Activated CD8-positive, alpha-beta memory T cell treated with anti-CD3 and anti-CD28 coated beads, Interleukin-2, amount 50 U/mL, for 24 hours (primary cell): ENCODE measurements at regions not wholly inside any gene's neighbourhood (a gene's known extent, or its start where the extent isn't known, plus 50 kb on each side); places are given as distances from the start of the nearest gene placed in this dataset.
A peak's percentile ranks its signal among the peaks of the same experiment; 100 is the strongest.
"Not testable (repeated sequence)": the region's sequence is repeated elsewhere in the genome, so short reads cannot be mapped to it uniquely, and the experiment has no call there.

Experiments used
- DNase-seq: peaks from one replicate; pipeline ENCODE4 v3.0.0-alpha.2; 2020; ENCODE audit errors: extremely low read depth

DNA sequence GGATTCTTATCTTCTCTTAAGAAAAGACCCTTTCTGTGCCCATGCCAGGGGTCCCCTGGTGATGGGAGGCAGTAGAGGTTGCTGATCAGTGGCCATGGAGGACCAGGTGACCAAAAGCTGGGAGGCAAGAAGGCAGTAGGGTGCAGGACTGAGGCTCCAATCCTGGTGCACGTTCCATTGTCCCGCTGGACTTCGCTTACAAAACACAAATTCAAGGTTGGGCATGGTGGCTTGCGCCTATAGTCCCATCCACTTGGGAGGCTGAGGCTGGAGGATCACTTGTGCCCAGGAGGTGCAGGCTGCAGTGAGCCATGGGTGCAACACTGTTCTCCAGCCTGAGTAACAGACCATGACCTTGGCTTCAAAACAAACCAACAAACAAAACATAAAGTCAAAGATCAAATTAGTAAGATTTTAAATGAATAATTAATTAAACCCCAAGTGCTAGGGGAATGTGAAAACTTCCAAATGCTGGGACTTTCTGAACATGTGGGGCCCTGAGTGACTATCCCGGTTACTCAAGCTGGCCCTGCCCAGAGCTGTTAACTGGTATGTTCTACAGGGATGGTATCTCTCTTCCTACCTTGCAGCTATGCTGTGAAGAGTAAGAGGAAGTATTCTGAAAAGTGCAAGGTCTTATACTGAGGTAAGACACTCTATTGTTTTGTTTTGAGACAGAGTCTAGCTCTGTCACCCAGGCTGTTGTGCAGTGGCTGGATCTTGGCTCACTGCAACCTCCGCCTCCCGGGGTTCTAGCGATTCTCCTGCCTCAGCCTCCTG lies 97.6 kb downstream of the LYZL2 start:
- no peak for DNase-seq

DNA sequence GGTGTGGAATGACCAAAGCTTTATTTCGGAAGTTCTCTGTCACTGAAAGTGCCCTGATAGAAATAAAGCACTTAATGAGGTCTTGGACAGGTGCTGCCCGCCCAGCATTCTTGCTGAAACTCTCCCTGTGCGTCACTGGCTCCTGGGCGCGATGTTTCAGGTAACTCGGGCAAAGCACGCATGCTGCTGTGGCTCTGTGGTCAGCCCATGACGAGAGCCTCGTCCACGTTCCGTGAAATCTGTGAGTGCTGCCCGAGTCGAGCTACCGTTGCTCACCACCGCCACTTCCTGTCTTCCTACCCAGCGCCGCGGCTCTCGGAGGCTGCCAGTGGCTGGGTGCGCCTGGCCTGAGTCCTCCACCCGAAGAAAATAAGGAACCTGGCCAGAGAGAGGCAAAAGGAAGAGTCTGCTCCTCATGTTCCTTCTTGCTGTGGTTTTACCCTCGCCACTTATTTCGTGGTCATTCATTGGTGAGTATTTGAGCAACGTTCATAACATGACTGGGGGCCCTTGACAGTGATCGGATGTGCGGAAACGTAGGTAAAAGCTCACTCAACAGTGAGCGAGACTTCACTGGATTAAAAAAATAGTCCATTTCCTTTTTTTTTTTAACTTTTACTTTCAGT lies 95.5 kb downstream of the MAP3K8 start:
- peak; percentile 36 for DNase-seq

DNA sequence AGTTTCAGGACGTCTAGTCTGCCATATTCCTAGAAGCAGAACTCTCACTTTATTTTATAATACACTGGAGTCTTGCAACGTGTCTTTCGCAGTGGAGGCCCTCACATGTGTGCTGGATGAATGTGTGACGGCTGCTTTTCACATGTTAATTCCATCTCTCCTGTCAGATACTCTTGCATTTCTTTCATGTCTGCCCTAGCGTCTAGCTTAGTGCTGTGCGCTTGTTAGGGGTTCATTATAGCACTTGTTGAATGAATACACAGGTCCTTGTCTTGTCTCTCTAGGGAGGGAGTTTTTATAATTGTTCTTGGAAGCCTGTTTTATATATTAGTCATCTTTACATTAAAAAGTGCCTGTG lies 94.4 kb downstream of the MAP3K8 start:
- no peak for DNase-seq

GRCh38 chr10:30527623-30528428 lies 93.8 kb downstream of the MAP3K8 start:
- no peak for DNase-seq

- not testable (repeated sequence) for DNase-seq
Observed at GRCh38 chr10:30522661-30523078, 88.7 kb downstream of the MAP3K8 start.

DNA sequence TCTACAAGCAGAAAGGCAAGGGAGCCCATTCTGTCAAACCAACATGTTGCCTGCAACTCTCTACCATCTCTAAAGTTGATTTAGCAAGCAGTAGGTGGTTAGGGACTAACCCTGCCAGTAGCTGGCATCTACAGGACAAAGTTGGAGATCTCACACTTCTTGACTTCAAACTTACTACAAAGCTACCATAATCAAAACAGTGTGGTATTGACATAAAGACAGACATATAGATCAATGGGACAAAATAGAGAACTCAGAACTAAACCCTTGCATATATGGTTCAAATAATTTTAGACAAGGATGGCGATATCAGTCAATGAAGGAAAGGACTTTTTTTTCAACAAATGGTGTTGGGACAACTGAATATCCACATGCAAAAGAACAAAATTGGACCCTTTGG lies 84.9 kb downstream of the MAP3K8 start:
- no peak for DNase-seq
